ENCODE measurements at regions not wholly inside any gene's neighbourhood (a gene's known extent, or its start where the extent isn't known, plus 50 kb on each side); places are given as distances from the start of the nearest gene placed in this dataset.

DNA sequence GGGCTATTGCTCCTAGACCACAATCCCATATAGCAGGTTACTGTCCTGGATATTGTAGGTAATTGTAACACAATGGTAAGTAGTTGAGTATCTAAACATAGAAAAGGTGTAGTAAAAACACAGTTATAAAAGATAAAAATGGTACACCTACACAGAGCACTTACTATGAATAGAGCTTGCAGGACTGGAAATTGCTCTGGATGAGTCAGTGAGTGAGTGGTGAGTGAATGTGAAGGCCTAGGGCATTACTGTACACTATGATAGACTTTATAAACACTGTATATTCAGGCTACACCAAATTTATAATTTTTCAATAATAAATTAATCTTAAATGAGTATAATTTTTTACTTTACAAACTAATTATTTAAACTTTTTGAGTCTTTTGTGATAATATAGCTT lies 425.7 kb downstream of the PABPC4L start:
- TF ChIP-seq SPI1 (IDR thresholded peaks at IDR 0.05; ENCODE audit: borderline replicate concordance, low read depth) (no peak), GABPA (IDR thresholded peaks at IDR 0.05; ENCODE audit: low read depth) (no peak)
- TF ChIP-seq, protein P1, sequence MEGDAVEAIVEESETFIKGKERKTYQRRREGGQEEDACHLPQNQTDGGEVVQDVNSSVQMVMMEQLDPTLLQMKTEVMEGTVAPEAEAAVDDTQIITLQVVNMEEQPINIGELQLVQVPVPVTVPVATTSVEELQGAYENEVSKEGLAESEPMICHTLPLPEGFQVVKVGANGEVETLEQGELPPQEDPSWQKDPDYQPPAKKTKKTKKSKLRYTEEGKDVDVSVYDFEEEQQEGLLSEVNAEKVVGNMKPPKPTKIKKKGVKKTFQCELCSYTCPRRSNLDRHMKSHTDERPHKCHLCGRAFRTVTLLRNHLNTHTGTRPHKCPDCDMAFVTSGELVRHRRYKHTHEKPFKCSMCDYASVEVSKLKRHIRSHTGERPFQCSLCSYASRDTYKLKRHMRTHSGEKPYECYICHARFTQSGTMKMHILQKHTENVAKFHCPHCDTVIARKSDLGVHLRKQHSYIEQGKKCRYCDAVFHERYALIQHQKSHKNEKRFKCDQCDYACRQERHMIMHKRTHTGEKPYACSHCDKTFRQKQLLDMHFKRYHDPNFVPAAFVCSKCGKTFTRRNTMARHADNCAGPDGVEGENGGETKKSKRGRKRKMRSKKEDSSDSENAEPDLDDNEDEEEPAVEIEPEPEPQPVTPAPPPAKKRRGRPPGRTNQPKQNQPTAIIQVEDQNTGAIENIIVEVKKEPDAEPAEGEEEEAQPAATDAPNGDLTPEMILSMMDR (IDR thresholded peaks at IDR 0.05; ENCODE audit: insufficient read depth, low read length): no peak
